AML-193 (cell line): ENCODE measurements at regions not wholly inside any gene's neighbourhood (a gene's known extent, or its start where the extent isn't known, plus 50 kb on each side); places are given as distances from the start of the nearest gene placed in this dataset.

Experiments used
- DNase-seq, 2 experiments: peaks; one replicate each; lab custom pipeline; 2025; lab: John Stamatoyannopoulos, UW

DNA sequence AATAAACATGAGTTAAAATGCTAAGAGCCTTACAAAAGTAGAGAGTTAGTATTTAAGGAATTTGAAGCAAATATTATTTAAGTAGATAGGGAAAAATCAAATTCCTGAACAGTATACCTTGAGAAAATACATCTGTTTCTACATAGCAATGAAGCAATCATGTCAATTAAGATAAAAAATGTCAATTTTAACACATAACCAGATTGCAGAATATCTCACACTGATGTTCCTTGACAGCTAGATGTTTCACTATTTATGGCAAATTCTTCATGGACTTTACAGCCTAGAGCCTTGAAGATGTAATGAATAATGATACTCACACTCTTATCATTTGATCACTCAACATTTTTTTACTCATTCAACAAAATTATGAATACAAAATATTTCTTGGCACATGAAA, 708.2 kb upstream of the PTPRD start:
- DNase-seq = no peak

DNA sequence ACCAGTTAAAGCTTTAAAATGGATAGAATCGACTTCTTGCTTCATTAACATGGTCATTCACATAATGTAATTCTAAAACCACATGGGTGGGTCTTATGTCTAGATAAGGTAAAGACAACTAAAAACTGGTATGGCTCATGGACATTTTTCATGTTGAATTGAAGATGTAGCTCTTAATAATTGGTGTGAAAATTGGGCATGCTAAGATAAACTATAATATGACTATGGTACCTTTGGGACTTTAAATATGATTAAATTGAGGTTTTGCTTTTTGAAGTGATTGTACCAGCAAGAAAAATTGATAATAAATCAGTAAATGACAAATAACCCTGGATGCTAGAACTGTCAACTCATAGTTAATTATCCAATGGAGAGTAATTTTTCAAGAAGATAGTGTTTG, 710.7 kb upstream of the PTPRD start:
- DNase-seq = no peak

DNA sequence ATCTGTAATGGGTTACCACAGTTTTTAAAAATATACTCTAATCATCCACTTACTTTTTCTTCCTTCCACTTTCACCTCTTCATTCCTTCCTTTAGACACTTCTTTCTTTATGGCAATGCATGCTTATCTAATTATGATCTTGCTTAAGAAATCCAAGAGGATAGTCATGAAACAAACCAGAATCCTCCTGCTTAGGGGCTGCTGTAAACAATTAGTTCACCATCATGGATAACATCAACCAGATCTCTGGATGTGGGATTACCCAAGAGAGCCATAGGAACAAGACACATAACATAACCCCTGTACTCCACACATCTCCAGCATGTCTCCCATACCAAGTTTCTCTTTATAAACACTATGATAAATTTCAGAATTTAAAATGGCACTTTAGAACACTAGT, 713.4 kb upstream of the PTPRD start:
- no peak for DNase-seq

DNA sequence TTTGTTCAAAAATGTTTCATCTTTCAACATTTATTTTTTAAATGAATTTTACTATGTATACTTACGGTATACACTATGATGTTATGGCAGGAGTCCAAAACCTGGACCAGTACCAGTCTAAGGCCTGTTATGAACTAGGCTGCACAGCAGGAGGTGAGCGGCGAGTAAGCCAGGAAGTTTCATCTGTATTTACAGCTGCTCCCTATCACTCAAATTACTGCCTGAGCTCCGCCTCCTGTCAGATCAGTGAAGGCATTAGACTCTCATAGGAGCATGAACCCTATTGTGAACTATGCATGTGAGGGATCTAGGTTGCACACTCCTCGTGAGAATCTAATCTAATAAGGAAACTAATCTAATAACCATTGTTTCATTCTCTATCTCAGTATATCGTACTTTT, 715.5 kb upstream of the PTPRD start:
- DNase-seq = no peak

DNA sequence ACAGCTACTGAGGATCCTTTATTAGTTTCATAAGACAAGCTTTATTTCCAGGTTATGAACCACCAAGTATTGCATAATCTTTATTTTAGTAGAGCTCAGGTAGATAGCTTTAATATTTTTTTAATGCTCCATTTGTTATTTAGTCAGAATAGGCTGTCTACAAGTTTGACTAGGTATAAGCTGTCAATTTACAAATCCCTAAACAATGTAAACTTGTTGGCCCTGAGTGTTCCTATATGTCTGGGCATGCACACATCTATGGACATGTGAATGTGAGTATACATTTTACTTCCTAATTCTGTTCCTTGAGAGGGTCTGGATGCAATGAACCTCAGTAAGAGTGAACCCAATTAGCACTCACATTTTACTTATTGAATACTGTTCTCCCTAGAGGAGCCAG, 722.2 kb upstream of the PTPRD start:
- no peak for DNase-seq

DNA sequence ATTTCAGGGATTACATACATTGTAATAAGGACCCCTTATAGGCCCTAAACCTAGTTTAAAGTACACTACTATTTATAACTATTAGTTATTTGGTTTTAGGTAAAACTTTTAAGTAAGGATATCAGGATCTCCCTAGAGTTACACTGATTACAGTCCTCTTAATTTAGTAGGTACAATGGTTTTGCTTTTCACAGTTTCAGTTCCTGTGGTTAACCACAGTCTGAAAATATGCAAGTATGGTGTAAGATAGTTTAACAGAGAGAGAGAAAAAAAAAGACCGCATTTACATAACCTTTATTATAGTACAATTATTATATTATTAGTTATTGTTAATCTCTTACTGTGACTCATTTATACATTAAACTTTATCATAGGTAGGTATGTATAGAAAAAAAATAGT, 725.3 kb upstream of the PTPRD start:
- peak in 1 of 2 experiments; percentile 0 for DNase-seq

DNA sequence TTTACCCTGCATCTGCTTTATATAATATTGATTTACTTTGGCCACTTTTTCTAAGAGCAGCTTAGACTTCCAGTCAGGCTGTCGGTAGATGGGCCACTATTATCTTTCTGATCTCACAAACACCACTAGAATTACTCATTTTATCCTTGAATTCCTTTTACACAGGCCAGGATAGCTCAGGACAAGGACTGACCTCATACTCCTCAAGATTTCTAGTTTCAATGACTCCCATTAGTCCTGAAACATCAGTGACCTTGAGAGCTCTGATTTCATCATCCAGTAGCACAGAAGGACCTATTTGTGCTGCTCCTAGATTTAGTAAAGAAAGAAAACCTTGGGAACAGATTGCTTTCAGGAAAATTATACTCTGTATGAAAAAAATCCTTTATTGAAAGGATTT, 727.9 kb upstream of the PTPRD start:
- DNase-seq = no peak

DNA sequence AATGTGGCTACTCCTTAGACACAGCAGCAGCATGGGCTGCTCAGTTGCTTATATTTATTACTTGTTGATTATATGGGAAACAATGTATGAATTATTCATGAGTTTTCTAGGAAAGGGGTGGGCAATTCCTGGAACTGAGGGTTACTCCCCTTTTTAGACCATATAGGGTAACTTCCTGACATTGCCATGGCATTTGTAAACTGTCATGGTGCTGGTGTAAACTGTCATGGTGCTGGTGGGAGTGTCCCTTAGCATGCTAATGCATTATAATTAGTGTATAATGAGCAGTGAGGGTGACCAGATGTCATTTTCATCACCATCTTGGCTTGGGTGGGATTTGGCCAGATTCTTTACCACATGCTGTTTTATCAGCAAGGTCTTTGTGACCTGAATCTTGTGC, 734.6 kb upstream of the PTPRD start:
- DNase-seq = no peak

DNA sequence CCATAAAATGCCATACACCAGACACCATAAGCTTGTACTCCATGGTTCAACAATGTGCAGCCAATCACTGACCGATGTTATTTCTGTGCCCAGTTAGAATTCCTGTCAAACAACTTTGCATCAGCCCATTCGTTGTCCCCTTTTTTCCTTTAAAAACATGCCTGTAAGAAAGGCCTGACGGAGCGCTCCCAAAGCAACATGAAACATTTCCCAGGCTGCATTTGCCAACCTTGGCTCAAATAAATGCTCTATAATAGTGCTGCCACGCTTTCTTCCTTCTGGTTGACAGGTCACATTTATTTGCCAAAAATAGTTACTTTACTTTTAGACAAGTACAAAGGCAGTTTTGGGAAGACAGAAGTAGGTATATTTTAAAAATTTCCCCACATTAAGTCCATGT, 735.6 kb upstream of the PTPRD start:
- no peak for DNase-seq

DNA sequence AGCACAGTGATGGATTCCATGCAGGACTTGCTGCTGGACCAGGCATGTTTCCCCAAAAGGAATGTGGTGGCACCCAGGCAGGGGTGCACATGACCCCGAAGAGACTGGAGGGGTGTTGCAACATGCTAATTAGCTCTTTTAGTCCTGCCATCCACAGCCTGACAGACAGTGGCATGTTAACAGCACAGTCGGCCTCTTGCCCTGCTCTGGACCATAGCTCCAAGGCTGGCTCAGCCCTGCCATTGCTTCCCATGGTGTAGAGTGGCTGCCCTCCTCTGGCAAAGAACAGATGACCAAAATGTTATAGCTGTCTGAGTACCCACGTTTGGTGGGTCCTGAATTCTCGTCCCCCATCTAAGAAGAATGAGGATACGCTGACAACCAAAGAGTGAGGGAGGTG, 736.4 kb upstream of the PTPRD start:
- DNase-seq = no peak

DNA sequence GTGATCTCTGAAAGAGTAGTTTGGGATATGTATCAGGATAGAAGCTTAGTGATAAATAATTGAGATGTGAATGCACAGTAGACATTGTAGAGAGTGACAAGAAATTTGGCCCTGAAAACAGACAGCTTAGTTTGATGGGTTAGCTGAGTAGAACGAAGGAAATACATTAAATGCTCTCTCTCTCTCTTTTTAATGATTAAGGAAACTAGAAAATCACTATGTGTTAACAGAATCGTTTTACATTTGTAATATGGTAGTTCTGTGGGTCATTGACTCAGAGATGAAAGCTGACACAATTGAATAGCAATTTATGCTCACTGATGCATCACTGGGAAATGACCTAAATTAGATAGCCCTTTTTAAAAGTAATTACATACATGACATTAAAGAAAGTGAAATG, 739.8 kb upstream of the PTPRD start:
- no peak for DNase-seq

DNA sequence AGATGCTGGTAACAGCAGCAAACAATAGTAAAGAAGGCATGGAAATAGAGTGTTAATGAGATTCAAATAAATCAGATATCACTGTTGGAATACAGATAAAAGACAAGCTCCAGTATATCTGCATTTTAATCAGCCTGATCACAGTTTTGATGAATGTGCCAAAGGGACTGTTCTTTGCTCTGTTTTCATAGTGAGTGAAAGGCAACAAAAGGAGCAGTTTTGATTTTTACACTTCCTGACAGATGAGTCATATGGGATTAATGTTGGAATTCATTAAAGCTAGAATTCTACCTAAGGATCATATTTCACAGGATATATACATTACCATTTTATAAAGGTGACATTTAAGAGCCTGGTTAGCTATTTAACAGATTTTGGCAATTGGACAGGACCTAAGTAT, 743.3 kb upstream of the PTPRD start:
- DNase-seq = no peak

DNA sequence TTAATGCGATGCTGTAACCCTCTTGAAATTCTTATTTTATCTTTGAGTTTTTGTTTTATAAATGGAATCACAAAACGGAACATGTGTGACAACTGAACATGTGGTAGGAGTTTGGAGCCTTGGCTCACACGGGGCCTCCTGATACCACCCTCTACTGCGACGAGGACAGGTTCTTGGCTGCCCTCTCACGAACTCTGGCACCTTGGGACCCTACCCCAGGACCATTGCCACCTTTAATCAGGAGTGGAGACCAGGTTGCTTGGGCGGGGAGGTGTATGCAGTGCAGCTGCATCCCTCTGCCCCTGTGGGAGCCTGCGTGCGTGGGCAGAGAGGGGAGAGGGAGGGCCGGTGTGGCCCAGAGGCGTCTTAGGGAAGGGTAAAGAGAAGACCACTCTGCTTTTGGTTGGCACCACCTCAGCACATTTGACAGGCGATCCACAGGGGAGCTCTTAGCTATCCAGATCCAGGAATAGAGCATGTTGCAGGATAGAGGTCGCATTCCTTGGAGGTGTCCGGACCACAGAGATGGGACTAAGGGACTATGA, 753.9 kb upstream of the PTPRD start:
- DNase-seq = no peak

DNA sequence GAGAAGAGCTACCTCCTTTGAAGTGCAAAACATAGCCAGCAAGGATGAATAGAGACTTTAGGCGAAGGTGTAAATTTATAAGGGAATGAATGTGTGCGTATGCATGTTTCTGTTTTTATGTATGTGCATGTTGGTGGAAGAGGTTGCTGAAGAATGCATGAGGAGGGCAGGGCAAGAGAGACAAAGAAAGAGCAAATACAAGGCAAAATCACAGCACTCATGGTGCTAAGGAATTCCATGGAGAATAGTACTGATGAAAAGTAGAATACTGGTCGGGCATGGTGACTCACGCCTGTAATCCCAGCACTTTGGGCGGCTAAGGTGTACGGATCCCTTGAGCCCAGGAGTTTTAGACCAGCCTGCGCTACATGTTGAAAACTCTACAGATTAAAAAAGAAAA, 762.1 kb upstream of the PTPRD start:
- no peak for DNase-seq

DNA sequence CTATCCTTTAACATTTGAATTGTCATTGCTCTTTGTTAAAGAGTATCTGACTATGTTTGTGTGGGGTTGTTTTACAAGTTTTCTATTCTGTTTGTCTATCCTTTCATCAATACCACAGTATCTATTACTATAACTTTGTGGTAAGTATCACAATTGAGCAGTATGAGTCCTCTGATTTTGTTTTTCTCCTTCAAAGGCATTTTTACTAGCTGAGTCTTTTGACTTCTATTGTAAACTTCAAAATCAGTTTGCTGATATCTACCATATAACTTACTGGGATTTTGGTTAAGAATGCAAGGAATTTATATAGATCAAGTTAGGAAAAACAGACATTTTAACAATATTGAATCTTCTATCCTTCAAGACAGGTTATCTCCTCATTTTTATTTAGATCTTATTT, 789.8 kb upstream of the PTPRD start:
- no peak for DNase-seq

DNA sequence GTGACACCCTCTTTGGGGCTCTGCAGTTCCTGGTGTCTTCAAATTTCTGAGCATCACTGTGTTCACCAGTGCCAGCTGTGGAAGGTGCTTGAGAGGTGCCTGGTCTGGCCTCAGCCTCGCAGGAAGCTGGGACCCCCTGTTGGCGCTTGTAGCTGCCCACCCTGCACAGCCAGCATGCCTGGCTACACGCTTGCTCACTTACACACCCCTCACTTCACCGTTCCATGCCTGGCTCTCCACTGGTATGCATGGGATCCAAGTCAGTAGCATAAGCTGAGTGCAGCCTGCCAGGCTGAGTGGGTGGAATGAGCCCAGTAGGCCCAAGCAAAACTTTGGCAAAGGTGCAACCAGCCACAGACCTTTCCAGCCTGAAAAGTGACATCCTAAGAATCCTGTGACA, 801.4 kb upstream of the PTPRD start:
- DNase-seq = no peak

DNA sequence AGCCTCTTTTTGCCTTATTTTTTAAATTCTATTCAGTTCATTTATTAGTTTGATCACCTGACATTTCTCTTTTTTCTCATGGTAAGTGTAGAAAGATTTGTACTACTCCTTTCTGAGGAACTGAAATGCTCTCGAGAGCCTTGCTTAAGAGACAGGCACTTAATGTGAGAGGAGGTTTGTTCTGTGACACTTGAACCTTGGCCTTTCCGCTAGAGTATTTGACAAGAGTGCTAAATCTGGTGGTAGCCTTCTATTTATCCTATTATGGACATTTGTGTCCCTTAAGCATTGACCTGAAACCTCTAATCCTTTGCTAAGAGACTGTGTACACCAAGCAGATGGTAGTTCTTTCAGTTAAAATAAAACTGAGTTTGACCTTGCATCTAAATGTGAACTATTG, 805.0 kb upstream of the PTPRD start:
- DNase-seq = no peak

DNA sequence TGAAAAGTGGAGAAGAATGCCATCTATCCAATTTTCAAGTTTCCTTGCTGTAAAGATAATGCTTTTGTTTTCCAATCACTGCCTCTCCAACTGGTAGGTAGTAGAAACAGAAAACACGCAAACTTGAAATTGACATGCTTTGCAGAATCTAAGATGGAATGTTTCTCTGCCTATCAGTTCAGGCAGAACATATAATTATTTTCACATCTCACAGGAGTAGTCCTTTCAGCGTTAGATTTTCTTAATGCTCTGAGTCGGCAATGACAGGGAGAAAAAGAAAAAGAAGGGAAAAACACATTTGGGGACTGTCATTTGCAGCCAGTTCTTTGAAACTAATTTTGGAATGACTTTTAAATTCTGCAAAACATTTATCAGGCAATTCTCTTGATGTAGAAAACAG, 818.7 kb upstream of the PTPRD start:
- no peak for DNase-seq

DNA sequence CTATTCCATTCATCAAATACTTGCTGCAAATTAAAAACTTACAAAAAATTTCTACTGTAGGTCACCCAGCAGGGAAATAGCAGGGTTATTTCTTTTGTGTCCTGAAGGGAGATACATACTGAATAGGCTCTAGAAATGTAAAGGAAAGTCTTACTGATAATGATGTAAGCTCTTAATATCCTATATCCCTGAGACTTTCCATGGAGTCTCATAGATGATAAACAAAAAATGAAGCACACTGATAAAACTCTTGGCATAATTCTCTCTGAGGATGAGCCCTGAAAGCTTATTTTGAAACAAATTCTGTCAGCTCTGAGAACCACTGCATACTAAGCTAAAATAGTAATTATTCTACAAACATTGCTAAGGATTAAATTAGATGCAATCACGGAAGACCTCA, 819.6 kb upstream of the PTPRD start:
- DNase-seq = no peak

DNA sequence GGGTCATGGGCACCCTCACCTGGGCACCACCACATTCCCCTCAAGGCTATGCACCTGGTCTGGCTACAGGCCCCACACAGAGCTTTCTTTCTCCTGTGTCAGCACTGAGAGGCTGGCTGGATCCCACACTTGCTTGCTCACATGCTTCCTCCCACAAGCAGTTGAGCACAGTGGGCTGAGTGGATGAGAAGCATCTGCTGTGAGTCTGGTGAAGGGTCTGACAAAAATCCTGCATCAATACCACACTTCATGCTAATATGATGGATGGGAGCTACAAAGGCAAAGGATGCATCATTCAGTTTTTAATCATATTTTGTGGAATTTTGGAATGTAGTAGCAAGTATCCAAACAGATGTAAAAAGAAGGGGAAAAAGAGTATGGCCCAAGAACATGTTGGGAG, 830.8 kb upstream of the PTPRD start:
- DNase-seq = no peak

DNA sequence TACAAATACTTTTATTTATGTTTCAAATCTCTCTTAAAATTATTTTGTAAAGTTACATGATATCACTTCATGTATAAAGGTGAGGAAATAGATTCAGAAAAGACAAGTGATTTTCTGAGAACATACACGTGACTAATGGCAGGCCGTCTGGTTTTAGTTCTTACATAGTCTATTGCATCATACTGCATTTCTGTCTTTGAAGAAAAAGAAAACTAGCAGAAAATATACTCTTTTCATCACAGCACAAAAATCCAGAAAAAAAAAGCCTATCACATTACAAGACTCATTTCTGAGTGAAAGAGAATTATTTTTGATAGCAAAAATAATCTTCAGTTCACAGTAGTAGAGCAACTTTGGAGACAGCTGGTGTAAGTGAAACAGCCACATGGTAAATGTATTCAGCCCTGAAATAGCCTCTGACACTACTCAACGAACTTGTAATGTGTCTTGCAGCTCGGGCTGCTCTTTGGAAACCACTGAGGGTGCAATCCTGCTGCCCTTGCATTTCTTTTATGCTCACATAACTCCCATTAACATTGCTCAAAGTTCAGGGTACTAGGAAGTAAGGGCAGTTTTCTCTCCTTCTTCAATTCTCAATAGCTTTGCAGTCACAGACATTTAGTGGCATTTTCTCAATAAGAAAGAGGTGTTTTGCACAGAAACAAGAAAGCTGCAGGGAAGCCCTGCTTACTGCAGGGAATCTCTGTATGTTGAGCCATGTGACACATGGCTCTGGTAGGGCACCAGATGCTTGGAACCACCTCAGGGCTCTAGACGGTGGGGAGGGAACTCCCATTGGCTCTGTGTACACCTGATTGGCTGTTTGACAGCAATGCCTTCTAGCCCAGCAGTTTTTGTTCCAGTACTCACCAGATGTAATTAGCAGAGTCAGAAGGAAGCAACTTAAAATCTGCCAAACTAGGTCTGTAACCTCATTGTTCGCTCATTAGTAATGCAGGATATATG, 845.3 kb upstream of the PTPRD start:
- DNase-seq = no peak

DNA sequence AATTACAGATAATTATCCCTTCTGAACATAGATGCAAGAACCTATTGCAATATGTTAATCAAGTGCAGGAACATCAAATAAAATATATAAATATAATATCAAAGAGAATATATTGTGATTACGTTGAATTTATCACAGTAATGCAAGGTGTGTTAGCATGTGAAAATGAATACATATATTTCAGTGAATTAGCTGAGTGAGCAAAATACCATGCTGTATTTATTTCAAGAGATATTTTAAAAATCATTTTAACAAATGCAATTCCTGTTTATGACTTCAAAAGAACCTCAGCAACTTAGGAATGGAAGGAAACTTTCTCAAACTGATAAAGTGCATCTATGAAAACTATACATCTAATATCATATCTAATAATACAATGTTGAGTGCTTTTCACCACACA, 856.9 kb upstream of the PTPRD start:
- no peak for DNase-seq

DNA sequence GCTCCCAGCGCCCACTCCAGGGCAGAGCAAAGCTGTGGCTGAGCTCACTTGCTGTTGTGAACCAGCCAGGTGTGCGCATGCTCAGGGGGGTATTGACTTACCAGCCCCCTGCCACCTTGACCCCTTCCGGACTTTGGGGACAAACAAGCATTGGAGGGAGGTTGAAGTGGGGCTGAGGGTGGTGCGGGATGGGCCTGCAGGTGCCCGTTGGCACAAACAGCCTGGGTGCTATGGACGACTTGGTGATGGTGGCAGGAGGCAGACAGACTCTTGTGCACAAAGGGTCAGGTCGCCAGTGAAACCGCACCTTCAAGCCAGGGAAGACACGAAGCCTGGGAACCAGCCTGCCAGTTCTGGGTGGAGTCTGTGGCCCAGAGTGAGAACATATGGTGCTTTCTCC, 858.5 kb upstream of the PTPRD start:
- DNase-seq = no peak

DNA sequence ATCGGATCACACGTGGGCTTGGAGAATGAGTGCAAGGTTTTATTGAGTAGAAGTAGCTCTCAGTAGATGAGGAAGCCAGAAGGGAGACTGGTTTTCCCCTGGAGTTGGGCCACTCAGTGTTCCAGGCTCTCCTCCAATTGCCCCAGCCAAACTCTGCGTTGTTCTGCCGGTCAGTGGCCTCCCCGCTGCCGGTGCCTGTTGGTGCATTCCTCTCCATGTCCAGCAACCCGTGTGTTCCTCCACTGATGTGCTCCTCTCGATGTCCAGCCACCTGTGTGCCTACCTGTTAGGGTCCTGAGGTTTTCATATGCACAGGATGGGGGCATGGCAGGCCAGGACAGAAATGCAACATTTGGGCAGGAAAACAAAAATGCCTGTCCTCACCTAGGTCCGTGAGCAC, 888.0 kb upstream of the PTPRD start:
- DNase-seq = no peak
